B cell (primary cell): ENCODE measurements at regions not wholly inside any gene's neighbourhood (a gene's known extent, or its start where the extent isn't known, plus 50 kb on each side); places are given as distances from the start of the nearest gene placed in this dataset.

ENCODE experiments used
- ATAC-seq: fragments of 200-7000 bp; cut with Tn5 transposase; one replicate; pipeline ENCODE4 v1.10.0; 2021; ENCODE audit warnings: low read depth, mild to moderate bottlenecking, moderate number of reproducible peaks, moderate library complexity
- CTCF ChIA-PET: fragments of 350-600 bp; sonication (Branson Sonifier 250); formaldehyde crosslinking; loops from one replicate; lab custom pipeline; 2021; ENCODE audit warnings: antibody characterized with exemption, inconsistent platforms; lab: Charles Lee
- POLR2A ChIA-PET: fragments of 350-600 bp; sonication (Branson Sonifier 250); formaldehyde crosslinking; loops from one replicate; lab custom pipeline; 2021; ENCODE audit warnings: antibody characterized with exemption; lab: Charles Lee
- DNase-seq: peaks from one replicate; pipeline ENCODE4 v3.0.0; 2013
- H2AFZ ChIP-seq: 2 replicates; pipeline ENCODE4 v1.6.1; 2012; ENCODE audit warnings: mild to moderate bottlenecking, low read depth, low read length; ENCODE audit not compliant: insufficient read depth, poor library complexity, severe bottlenecking
- H3K27ac ChIP-seq, 2 donors: 1 replicate in 1 of 2; 2 replicates in 1 of 2; pipeline ENCODE4 v1.5.1; 2012 to 2013; ENCODE audit warnings: low read length in 2 of 2, mild to moderate bottlenecking in 2 of 2, moderate library complexity in 1 of 2
- H3K27me3 ChIP-seq, 4 experiments: fragments of 200-600 bp in 1 of 4; sonication (generic) in 1 of 4; replicated peaks in 1 of 4; 1 replicate in 2 of 4; 2 replicates in 2 of 4; pipeline versions ENCODE4 v1.6.1 to v1.7.0; 2013 to 2016; ENCODE audit warnings: low read length in 3 of 4, mild to moderate bottlenecking in 2 of 4, mixed read lengths in 1 of 4, moderate library complexity in 1 of 4; ENCODE audit not compliant: insufficient read depth in 4 of 4, control insufficient read depth in 3 of 4; ENCODE audit errors: control extremely low read depth in 1 of 4
- H3K36me3 ChIP-seq, 2 experiments: replicated peaks in 1 of 2; 1 replicate in 1 of 2; 2 replicates in 1 of 2; pipeline versions ENCODE4 v1.6.1 to v1.7.1; 2013; ENCODE audit warnings: low read length in 1 of 2; ENCODE audit not compliant: insufficient read depth in 2 of 2, control insufficient read depth in 1 of 2; ENCODE audit errors: control extremely low read depth in 1 of 2, extremely low read depth in 1 of 2
- H3K4me1 ChIP-seq, 2 donors: fragments of 200-600 bp in 1 of 2; sonication (generic) in 1 of 2; 1 replicate in 1 of 2; 2 replicates in 1 of 2; pipeline versions ENCODE4 v1.5.1 to v1.6.1; 2013 to 2017; ENCODE audit warnings: low read length in 2 of 2; ENCODE audit not compliant: control insufficient read depth in 2 of 2, insufficient read depth in 2 of 2
- H3K4me2 ChIP-seq: replicated peaks from 2 replicates; pipeline ENCODE3; 2012; ENCODE audit warnings: mild to moderate bottlenecking, low read depth, low read length; ENCODE audit not compliant: poor library complexity, severe bottlenecking
- H3K4me3 ChIP-seq, 5 experiments: fragments of 200-600 bp in 1 of 5; sonication (generic) in 1 of 5; 1 replicate in 3 of 5; 2 replicates in 2 of 5; pipeline versions ENCODE4 v1.5.1 to v1.7.0; 2011 to 2016; ENCODE audit warnings: low read length in 4 of 5, mild to moderate bottlenecking in 4 of 5, low read depth in 2 of 5, control low read depth in 1 of 5, moderate library complexity in 1 of 5; ENCODE audit not compliant: insufficient read depth in 1 of 5; ENCODE audit errors: control extremely low read depth in 1 of 5, extremely low read depth in 1 of 5
- H3K79me2 ChIP-seq: fragments of 200-600 bp; sonication (generic); one replicate; pipeline ENCODE4 v1.6.0; 2016; ENCODE audit warnings: low read length; ENCODE audit not compliant: control insufficient read depth, insufficient read depth
- H3K9ac ChIP-seq: fragments of 200-600 bp; sonication (generic); 2 replicates; pipeline ENCODE4 v1.6.1; 2017; ENCODE audit warnings: mild to moderate bottlenecking, low read length, moderate library complexity
- H3K9me3 ChIP-seq, 3 donors: one replicate each; pipeline versions ENCODE4 v1.6.1 to v1.7.1; 2013; ENCODE audit warnings: low read length in 2 of 3; ENCODE audit not compliant: control insufficient read depth in 2 of 3, insufficient read depth in 1 of 3; ENCODE audit errors: control extremely low read depth in 1 of 3
- H4K20me1 ChIP-seq: 2 replicates; pipeline ENCODE4 v1.6.0; 2012; ENCODE audit warnings: mild to moderate bottlenecking, low read length; ENCODE audit not compliant: insufficient read depth, control insufficient read depth, poor library complexity, severe bottlenecking
- H3K27ac Mint-ChIP-seq: one replicate; pipeline ENCODE4 v1.8.0; 2021; ENCODE audit warnings: mixed read lengths
- H3K27me3 Mint-ChIP-seq: one replicate; pipeline ENCODE4 v1.8.0; 2021; ENCODE audit warnings: mixed read lengths
- H3K4me1 Mint-ChIP-seq: one replicate; pipeline ENCODE4 v1.8.0; 2021; ENCODE audit warnings: mixed read lengths
- H3K4me3 Mint-ChIP-seq: one replicate; pipeline ENCODE4 v1.8.0; 2021; ENCODE audit warnings: mixed read lengths
- H3K9me3 Mint-ChIP-seq: one replicate; pipeline ENCODE4 v1.8.0; 2022; ENCODE audit warnings: mixed read lengths; ENCODE audit not compliant: insufficient read depth
- CTCF ChIP-seq: fragments of 200-600 bp; IDR thresholded peaks from one replicate; pipeline ENCODE4 v1.8.0; 2022; ENCODE audit warnings: antibody characterized with exemption, mild to moderate bottlenecking
- EZH2 ChIP-seq: IDR thresholded peaks from 2 replicates; pipeline ENCODE4 v1.6.1; 2012; ENCODE audit warnings: borderline replicate concordance, low read depth, mild to moderate bottlenecking, moderate library complexity, low read length; ENCODE audit not compliant: insufficient read depth, poor library complexity, severe bottlenecking
- WGBS: methylation state at CpG from one replicate; pipeline ENCODE4 v1.1.5; 2013; ENCODE audit warnings: missing lambda C conversion rate; ENCODE audit not compliant: insufficient coverage; 5-methylcytosine and 5-hydroxymethylcytosine counted together
- intact Hi-C: fragments of 100-400 bp; cut with micrococcal nuclease; formaldehyde crosslinking; loops from one replicate; pipeline ENCODE4 v1.10.0; 2022

- TF ChIP-seq EZH2 (no peak), CTCF (no peak)
- Histone ChIP-seq H3K4me3 (no peak overlapping the region), H3K9me3 (no peaks in the 10 kb centered on the region), H3K36me3 (no peaks in the 10 kb centered on the region), H3K27ac (no peak overlapping the region), H3K27me3 (no peaks in the 10 kb centered on the region), H3K4me2 (no peak overlapping the region), H3K9ac (no peak overlapping the region), H4K20me1 (no peaks in the 10 kb centered on the region), H2AFZ (no peak overlapping the region), H3K4me1 (no peaks in the 10 kb centered on the region), H3K79me2 (no peaks in the 10 kb centered on the region)
- H3K27ac Mint-ChIP-seq, result no peak overlapping the region
- peaks cover 20% of the 10 kb centered on the region for H3K27me3 Mint-ChIP-seq
- no peaks in the 10 kb centered on the region for H3K9me3 Mint-ChIP-seq
- 93% methylated on average over 22 of the region's 22 CpGs for whole genome bisulfite sequencing
- intact Hi-C loops, result no loop called here
- H3K4me3 Mint-ChIP-seq, result no peak overlapping the region
- CTCF ChIA-PET, result no interaction called here
- H3K4me1 Mint-ChIP-seq, result no peaks in the 10 kb centered on the region
- POLR2A ChIA-PET, result no interaction called here
- ATAC-seq (no peak), DNase-seq (no peak)
Observed at GRCh38 chr22:44394246-44395117, 81.7 kb upstream of the SHISAL1 start.

GRCh38 chr22:44393066-44393465 is 80.3 kb upstream of the SHISAL1 start:
- CTCF ChIA-PET, result no interaction called here
- Mint-ChIP-seq H3K4me1 (no peaks in the 10 kb centered on the region), H3K9me3 (no peaks in the 10 kb centered on the region), H3K4me3 (no peak overlapping the region), H3K27ac (no peak overlapping the region), H3K27me3 (peaks cover 27% of the 10 kb centered on the region)
- Histone ChIP-seq H3K4me3 (no peak overlapping the region), H2AFZ (no peak overlapping the region), H3K79me2 (no peaks in the 10 kb centered on the region), H3K27me3 (no peaks in the 10 kb centered on the region), H3K4me1 (no peaks in the 10 kb centered on the region), H3K9me3 (no peaks in the 10 kb centered on the region), H3K36me3 (no peaks in the 10 kb centered on the region), H4K20me1 (no peaks in the 10 kb centered on the region), H3K27ac (no peak overlapping the region), H3K9ac (no peak overlapping the region), H3K4me2 (no peak overlapping the region)
- TF ChIP-seq CTCF (no peak), EZH2 (no peak)
- no peak for ATAC-seq
- WGBS, result 57% methylated on average over 5 of the region's 8 CpGs
- POLR2A ChIA-PET, result no interaction called here
- intact Hi-C loops, result no loop called here
- no peak for DNase-seq
